Fibroblast of lung (primary cell): ENCODE measurements at regions not wholly inside any gene's neighbourhood (a gene's known extent, or its start where the extent isn't known, plus 50 kb on each side); places are given as distances from the start of the nearest gene placed in this dataset.

Experiments used
- CTCF ChIP-seq, 2 donors: IDR thresholded peaks in 1 of 2; conservative IDR thresholded peaks in 1 of 2; 1 replicate in 1 of 2; 2 replicates in 1 of 2; pipeline ENCODE4 v1.5.1; 2011 to 2012; ENCODE audit warnings: low read length in 2 of 2, control low read depth in 1 of 2, inconsistent platforms in 1 of 2, low read depth in 1 of 2, mild to moderate bottlenecking in 1 of 2
- EZH2 ChIP-seq: IDR thresholded peaks from 2 replicates; pipeline ENCODE4 v1.5.1; 2012; ENCODE audit warnings: low read length, control low read depth, mild to moderate bottlenecking; ENCODE audit errors: missing control alignments

- TF ChIP-seq EZH2, result no peak
- TF ChIP-seq CTCF (conservative IDR thresholded peaks at IDR 0.05 in 1 of 2, IDR thresholded peaks at IDR 0.05 in 1 of 2; ENCODE audit: low read depth in 1 of 2, low read length in 2 of 2), result no peak
These were observed 361.5 kb downstream of the LPIN1 start for GRCh38 chr2:12107939-12108338.
